Ovary (tissue), 3 donors: ENCODE measurements at regions not wholly inside any gene's neighbourhood (a gene's known extent, or its start where the extent isn't known, plus 50 kb on each side); places are given as distances from the start of the nearest gene placed in this dataset.

ENCODE experiments used
- EP300 ChIP-seq: sonication (generic); formaldehyde crosslinking; IDR thresholded peaks from one replicate; pipeline ENCODE4 v1.6.1; 2017; ENCODE audit warnings: antibody characterized with exemption
- TF ChIP-seq, protein P1 (sequence below), 3 donors: fragments of 450-650 bp in 2 of 3; fragments of 200-600 bp in 1 of 3; IDR thresholded peaks; one replicate each; pipeline versions ENCODE4 v1.5.1 to v1.8.0; 2016 to 2022; ENCODE audit warnings: antibody characterized with exemption in 3 of 3, mild to moderate bottlenecking in 1 of 3
- donor health status: DM: no; HTN: no; CAD: no.

- TF ChIP-seq, protein P1, sequence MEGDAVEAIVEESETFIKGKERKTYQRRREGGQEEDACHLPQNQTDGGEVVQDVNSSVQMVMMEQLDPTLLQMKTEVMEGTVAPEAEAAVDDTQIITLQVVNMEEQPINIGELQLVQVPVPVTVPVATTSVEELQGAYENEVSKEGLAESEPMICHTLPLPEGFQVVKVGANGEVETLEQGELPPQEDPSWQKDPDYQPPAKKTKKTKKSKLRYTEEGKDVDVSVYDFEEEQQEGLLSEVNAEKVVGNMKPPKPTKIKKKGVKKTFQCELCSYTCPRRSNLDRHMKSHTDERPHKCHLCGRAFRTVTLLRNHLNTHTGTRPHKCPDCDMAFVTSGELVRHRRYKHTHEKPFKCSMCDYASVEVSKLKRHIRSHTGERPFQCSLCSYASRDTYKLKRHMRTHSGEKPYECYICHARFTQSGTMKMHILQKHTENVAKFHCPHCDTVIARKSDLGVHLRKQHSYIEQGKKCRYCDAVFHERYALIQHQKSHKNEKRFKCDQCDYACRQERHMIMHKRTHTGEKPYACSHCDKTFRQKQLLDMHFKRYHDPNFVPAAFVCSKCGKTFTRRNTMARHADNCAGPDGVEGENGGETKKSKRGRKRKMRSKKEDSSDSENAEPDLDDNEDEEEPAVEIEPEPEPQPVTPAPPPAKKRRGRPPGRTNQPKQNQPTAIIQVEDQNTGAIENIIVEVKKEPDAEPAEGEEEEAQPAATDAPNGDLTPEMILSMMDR (IDR thresholded peaks at IDR 0.05) = no peak
- no peak for TF ChIP-seq EP300
Measured at GRCh38 chr5:126093718-126094117, 329.5 kb upstream of the GRAMD2B start.
